ENCODE measurements at regions not wholly inside any gene's neighbourhood (a gene's known extent, or its start where the extent isn't known, plus 50 kb on each side); places are given as distances from the start of the nearest gene placed in this dataset.
A peak's percentile ranks its signal among the peaks of the same experiment; 100 is the strongest.

GRCh38 chr3:28651159-28651558 lies 302.5 kb upstream of the AZI2 start:
- H3K27me3 Mint-ChIP-seq: peaks cover 10% of the 10 kb centered on the region

GRCh38 chr3:28664123-28664522 lies 315.5 kb upstream of the AZI2 start:
- CTCF ChIA-PET: no interaction called here
- POLR2A ChIA-PET: no interaction called here
- DNase-seq: no peak
- H3K36me3 ChIP-seq (ENCODE audit: insufficient read depth, low read length): no peaks in the 10 kb centered on the region
- no peaks in the 10 kb centered on the region for H3K27me3 ChIP-seq (ENCODE audit: control insufficient read depth in 1 of 2, insufficient read depth in 2 of 2, low read length in 2 of 2)
- Mint-ChIP-seq H3K36me3 (ENCODE audit: low read depth) (no peaks in the 10 kb centered on the region), H3K9me3 (peaks cover 2% of the 10 kb centered on the region), H3K27ac (no peak overlapping the region), H3K27me3 (peaks cover 8% of the 10 kb centered on the region), H3K4me1 (ENCODE audit: low read depth) (no peaks in the 10 kb centered on the region), H3K4me3 (no peak overlapping the region)
- H3K9me3 ChIP-seq (ENCODE audit: control insufficient read depth in 1 of 2, insufficient read depth in 1 of 2, low read length in 2 of 2): no peaks in the 10 kb centered on the region
- H3K4me1 ChIP-seq (ENCODE audit: insufficient read depth, low read length): no peaks in the 10 kb centered on the region
- ATAC-seq (ENCODE audit: poor library complexity): no peak
- no peak overlapping the region for H3K4me3 ChIP-seq (ENCODE audit: low read length)
- no peak overlapping the region for H3K27ac ChIP-seq (ENCODE audit: low read depth in 1 of 2, low read length in 2 of 2)
- no peak for TF ChIP-seq CTCF (IDR thresholded peaks at IDR 0.05)
- intact Hi-C loops (cut with DNase I, micrococcal nuclease): no loop called here

More at GRCh38 chr3:28651159-28651558, 302.5 kb upstream of the AZI2 start:
- Histone ChIP-seq H3K27me3 (ENCODE audit: control insufficient read depth in 1 of 2, insufficient read depth in 2 of 2, low read length in 2 of 2) (no peaks in the 10 kb centered on the region), H3K4me3 (ENCODE audit: low read length) (no peak overlapping the region), H3K4me1 (ENCODE audit: insufficient read depth, low read length) (no peaks in the 10 kb centered on the region), H3K27ac (ENCODE audit: low read depth in 1 of 2, low read length in 2 of 2) (no peak overlapping the region), H3K9me3 (ENCODE audit: control insufficient read depth in 1 of 2, insufficient read depth in 1 of 2, low read length in 2 of 2) (no peaks in the 10 kb centered on the region), H3K36me3 (ENCODE audit: insufficient read depth, low read length) (no peaks in the 10 kb centered on the region)
- POLR2A ChIA-PET: no interaction called here
- CTCF ChIA-PET: no interaction called here
- ATAC-seq (ENCODE audit: poor library complexity): no peak
- Mint-ChIP-seq H3K9me3 (no peaks in the 10 kb centered on the region), H3K27ac (no peak overlapping the region), H3K4me3 (no peak overlapping the region), H3K4me1 (ENCODE audit: low read depth) (no peaks in the 10 kb centered on the region), H3K36me3 (ENCODE audit: low read depth) (no peaks in the 10 kb centered on the region)
- intact Hi-C loops (cut with DNase I, micrococcal nuclease): no loop called here
- TF ChIP-seq CTCF (IDR thresholded peaks at IDR 0.05): no peak
- DNase-seq: no peak

GRCh38 chr3:28667646-28668621 lies 319.3 kb upstream of the AZI2 start:
- intact Hi-C loops (cut with DNase I, micrococcal nuclease): no loop called here
- no peak overlapping the region for H3K4me3 Mint-ChIP-seq
- H3K4me1 Mint-ChIP-seq (ENCODE audit: low read depth): no peaks in the 10 kb centered on the region

More at GRCh38 chr3:28667646-28668621, 319.3 kb upstream of the AZI2 start:
- no peaks in the 10 kb centered on the region for H3K4me1 ChIP-seq (ENCODE audit: insufficient read depth, low read length)
- Mint-ChIP-seq H3K27ac (no peak overlapping the region), H3K9me3 (no peaks in the 10 kb centered on the region), H3K27me3 (peaks cover 13% of the 10 kb centered on the region), H3K36me3 (ENCODE audit: low read depth) (no peaks in the 10 kb centered on the region)
- CTCF ChIA-PET: no interaction called here
- H3K4me3 ChIP-seq (ENCODE audit: low read length): no peak overlapping the region
- DNase-seq (peak in 13 of 14 experiments; percentile 4 to 58 (median 16)), ATAC-seq (ENCODE audit: poor library complexity) (no peak)
- POLR2A ChIA-PET: no interaction called here
- H3K9me3 ChIP-seq (ENCODE audit: control insufficient read depth in 1 of 2, insufficient read depth in 1 of 2, low read length in 2 of 2): no peaks in the 10 kb centered on the region
- no peak overlapping the region for H3K27ac ChIP-seq (ENCODE audit: low read depth in 1 of 2, low read length in 2 of 2)
- no peaks in the 10 kb centered on the region for H3K27me3 ChIP-seq (ENCODE audit: control insufficient read depth in 1 of 2, insufficient read depth in 2 of 2, low read length in 2 of 2)
- H3K36me3 ChIP-seq (ENCODE audit: insufficient read depth, low read length): no peaks in the 10 kb centered on the region
- peak; percentile 63 for TF ChIP-seq CTCF (IDR thresholded peaks at IDR 0.05)
